Thyroid gland (tissue), 4 donors: ENCODE measurements at regions not wholly inside any gene's neighbourhood (a gene's known extent, or its start where the extent isn't known, plus 50 kb on each side); places are given as distances from the start of the nearest gene placed in this dataset.

Source experiments
- CTCF ChIP-seq, 6 experiments: fragments of 200-600 bp in 3 of 6; fragments of 450-650 bp in 3 of 6; sonication (generic) in 3 of 6; IDR thresholded peaks; one replicate each; pipeline ENCODE4 v1.5.1; 2016 to 2019; ENCODE audit warnings: antibody characterized with exemption in 6 of 6, mild to moderate bottlenecking in 2 of 6, inconsistent platforms in 1 of 6, moderate library complexity in 1 of 6
- POLR2A ChIP-seq, 2 donors: fragments of 450-650 bp; IDR thresholded peaks; one replicate each; pipeline ENCODE4 v1.6.1; 2017; ENCODE audit warnings: antibody characterized with exemption in 2 of 2, mild to moderate bottlenecking in 2 of 2, moderate library complexity in 1 of 2

- no peak for TF ChIP-seq CTCF (IDR thresholded peaks at IDR 0.05)
- TF ChIP-seq POLR2A (IDR thresholded peaks at IDR 0.05) = no peak
These were observed 654.1 kb downstream of the INHBA start for GRCh38 chr7:41048771-41049170.
